ENCODE measurements at regions not wholly inside any gene's neighbourhood (a gene's known extent, or its start where the extent isn't known, plus 50 kb on each side); places are given as distances from the start of the nearest gene placed in this dataset.

DNA sequence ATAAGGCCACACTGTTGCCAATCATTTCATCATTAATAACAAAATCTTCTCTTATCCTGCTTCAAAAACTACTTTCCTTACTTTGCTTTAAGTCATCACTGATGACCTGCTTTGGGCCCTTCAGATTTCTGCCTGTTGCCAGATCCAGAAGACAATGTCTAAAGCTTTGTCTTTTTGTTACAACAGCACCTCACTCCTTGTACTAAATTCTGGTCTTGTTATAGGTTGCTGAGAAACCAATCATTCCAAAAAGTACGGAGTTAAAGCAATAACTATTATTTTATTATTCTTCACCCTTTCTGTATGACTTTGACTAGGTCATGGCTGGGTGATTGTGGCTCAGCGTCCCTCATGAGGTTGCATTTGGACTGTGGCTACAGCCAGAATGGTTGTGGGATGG lies 633.5 kb downstream of the PTPRU start:
- no peak for DNase-seq

DNA sequence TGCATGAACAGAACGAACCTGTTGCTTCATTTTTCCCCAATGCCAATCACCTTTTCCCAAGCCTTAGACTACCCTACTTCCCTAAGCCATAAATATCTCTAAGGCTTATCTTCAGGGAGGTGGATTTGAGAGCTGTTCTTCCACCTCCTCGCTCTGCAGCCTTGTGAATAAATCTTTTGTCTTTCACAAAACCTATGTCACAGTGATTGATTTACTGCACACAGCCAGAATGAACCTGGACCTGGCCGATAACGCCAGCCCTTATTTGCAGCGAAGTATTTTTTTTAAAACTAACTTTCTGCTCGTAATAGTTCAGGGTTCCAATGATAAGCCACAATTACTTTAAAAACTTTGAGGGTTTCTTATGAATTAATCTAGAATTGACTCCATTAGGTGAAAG lies 632.6 kb downstream of the PTPRU start:
- no peak for DNase-seq

DNA sequence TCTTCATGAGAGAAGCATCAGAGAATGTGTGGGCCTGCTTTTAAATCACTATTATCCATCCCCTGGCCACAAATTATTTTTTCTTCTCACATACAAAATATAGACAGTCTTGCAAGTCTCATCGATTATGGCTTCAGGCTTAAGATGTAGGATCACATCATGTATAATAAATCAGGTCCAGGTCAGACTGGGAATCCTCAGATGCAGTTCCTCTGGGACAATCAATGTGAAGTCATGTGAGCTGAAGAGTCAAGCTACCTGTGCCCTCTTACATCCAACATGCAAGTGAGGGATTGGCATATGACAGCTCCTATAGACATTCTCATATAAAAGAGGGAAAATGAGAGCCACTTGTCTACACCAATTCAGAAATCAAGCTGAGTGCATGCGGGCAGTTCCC lies 631.8 kb downstream of the PTPRU start:
- no peak for DNase-seq

DNA sequence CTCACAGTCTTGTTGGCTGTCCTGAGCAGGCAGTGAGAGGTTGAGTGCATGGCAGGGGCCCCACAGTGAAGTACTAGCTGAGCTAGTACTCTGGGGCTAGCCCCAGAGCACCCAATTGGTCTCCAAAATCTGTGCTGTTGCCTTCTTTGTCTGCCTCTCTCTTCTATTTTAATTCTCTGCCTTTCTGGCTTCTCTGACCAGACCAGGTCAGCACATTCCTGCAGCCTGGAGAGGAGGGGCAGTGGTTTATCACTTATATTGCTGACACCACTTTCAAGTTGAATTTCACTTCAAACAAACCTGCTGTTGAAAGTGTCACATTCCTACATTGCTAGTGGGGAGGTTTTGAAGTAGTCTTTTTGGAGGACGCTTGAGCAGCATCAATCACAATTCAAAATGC lies 628.7 kb downstream of the PTPRU start:
- DNase-seq: no peak

DNA sequence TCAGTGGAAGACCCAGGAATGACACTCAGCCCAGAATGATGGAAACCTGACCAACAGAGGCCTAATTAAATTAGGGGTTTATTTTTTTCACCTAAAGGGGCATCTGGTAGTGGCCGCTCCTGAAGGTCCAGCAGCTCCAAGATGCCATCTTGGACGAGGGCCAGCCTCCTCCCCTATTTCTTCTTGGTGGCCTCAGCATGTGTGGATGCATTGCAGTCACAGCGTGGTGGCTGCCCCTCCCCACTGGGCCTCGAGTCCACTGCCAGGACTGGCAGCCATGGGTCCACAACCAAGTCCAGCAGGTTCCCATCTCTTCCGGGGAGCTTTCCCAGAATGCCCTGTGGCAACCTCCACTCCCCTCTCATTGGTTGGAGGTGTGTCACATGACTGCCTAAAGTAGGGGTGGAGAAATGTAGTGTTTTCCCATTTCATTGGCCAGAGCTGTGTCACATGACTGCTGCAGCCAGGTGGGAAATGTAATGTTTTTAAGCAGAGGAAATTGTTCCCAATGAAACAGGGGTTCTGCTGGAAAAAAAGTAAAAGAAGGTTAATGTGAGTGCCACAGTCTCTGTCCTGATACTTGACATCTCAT lies 628.2 kb downstream of the PTPRU start:
- no peak for DNase-seq

DNA sequence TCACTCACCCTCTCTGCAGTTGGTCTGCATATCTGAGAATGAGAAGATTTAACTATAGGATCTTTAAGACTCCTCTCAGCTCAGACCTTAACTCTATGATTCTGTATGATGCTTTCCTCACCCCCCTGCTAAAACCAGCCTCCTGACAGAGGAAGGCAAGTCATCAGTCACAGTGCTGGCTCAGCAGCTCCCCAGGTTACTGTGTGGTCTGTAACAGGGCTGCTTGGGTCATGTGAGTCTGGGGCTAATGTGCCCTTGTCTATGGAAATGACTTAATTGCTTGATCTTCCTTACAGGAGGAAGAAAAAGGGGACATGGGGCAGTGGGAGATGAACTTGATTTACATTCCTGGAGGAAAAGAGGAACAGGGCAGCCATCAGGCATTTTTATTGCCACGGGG lies 625.6 kb downstream of the PTPRU start:
- DNase-seq: no peak

DNA sequence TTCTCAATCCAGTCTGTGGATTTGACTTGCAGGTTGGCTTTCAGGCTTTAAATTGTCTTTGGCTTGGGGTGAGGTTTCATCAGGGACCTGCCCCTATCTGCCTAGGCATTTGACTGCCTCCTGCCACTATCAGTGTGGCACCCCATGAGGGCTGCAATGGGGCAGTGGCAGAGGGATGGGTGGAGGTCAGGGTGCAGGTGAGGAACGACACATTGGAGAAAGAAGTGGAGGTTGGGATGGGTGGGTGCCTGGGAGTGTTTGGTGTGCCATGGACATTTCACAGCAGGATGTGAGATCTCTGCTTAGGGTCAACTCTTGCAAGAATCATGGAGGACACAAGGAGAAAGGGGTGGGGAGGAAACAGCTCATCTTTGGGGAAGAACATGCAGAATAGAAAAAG lies 625.1 kb downstream of the PTPRU start:
- no peak for DNase-seq

DNA sequence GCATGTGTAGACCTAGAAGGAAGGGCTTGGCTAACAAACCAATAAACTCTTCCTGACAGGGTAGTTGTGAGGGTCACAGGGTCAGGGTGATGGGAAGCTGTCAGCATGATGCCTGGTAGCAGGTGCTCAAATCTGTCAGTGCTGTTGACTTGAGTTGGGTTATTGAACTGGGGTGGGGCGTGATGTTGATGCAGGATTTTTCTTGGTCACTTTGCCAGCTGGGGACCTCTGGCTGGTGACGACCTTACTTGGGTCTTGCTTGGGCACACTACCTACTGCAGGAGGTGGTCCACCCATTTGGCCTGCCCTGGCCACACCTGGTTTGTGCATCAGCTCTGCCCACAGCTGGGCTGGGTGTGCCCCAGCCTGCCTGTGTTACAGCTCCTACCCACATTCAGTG lies 624.4 kb downstream of the PTPRU start:
- no peak for DNase-seq

DNA sequence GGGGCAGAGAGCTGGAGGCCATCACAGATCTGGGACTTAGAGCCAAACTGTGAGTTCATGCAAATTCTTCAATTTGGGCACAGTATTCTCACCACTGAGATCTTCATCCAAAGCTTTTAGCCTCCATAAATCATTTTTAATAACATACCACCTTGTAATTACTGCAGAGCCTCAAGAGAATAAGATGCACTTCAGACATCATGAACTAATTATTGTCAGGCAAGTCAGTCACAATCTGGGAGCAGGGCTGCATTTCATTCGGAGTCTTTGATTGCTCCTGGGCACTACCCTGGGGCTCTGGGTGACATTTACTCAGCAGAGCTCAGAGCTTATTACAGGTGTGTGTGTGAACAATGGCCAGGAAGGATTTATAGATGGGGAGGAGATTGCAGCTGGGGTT lies 623.7 kb downstream of the PTPRU start:
- no peak for DNase-seq

DNA sequence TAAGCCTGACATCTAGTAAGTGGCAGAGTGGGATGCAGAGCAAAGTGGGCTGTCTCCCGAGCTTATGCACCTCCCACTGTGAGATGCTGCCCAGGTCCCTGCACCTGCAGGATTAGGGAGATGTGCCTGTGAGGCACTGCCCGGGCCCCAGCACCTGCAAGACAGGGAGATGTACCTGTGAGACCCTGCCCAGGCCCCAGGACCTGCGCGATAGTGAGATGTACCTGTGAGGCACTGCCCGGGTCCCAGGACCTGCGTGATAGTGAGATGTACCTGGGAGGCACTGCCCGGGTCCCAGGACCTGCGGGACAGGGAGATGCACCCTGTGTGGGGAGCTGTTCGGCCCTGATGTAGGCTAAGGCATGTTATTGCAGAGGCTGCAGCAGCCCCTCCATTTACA lies 622.8 kb downstream of the PTPRU start:
- no peak for DNase-seq

DNA sequence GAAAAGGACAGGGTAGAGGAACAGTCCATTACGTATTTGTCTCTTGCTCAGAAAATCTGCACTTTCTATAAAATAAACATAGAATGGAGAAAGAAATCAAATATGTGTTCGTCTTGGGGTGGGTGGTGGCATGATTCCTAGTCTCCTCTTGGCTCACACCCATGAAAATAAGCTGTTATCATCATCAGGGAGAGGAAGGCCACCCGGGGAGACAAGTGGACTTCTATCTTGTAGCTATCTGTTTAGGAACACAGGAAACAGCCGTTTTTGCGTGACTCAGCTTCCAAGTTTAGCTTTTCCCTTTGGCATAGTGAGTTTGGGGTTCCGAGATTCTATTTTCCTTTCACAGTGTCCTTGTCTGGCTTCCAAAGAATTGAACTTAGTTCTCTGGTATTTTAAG lies 622.3 kb downstream of the PTPRU start:
- DNase-seq: no peak

DNA sequence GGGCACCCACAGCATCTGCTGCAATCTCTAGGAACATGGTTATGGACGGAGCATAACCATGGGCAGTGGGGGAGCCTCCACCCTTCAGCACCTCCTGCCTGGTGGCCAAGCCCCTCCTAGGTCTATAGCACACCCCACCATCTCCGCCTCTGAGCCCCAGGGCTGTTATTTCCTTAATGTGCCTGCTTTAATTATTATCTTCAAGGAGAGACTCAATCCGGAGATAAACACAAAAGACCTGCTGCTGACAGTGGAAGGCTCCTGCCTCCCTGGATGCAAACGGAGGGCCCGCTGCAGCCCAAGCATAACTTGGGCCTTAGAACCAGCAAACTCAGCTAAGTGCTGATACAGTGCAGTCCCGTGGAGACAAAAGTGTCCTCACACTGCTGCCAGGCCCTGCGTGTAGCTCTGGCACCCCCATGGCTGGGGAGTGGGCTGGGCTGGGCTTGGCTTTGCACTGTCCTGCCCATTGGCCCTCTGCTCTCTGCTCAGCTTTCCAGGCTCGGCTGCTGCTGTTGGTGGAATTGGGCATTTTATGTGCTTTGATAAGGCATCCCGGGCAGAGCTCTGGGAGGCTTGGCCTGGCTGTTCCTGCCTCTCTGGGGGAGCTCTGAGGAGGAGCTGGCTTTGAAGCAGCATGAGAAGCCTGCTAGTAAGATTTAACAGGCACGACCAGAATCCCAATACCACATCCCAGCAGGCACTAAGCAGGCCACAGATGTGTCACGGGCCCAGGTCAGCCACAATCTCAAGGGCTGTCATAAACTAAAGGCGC lies 620.2 kb downstream of the PTPRU start:
- no peak for DNase-seq

DNA sequence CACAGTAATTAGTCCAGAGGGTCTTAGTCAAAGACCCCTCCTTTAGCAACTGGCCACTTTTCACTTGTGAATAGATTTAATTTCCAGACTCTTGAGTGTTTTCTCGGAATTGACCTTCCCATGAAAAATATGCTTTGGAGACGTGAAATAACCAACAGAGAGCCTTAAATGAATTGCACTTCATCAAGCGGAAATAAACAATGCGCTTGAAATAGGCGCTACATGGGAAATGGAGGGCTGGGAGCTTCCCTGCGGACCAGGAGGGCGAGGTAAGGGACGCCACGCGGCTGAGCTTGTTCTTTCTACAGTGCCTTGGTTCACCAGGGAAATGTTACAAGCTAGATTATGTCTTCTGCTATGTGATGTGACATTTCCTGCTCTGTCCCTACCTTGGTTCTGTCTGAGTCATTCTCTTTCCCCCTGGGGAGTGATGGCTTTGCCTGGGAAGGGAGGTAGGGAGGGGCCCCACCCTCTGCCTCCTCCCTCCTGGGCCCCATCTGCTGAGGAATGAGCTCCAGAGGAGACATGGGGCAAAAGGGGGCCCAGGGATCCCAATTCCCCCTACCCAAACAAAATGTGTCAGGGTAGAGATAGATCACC lies 619.3 kb downstream of the PTPRU start:
- no peak for DNase-seq

DNA sequence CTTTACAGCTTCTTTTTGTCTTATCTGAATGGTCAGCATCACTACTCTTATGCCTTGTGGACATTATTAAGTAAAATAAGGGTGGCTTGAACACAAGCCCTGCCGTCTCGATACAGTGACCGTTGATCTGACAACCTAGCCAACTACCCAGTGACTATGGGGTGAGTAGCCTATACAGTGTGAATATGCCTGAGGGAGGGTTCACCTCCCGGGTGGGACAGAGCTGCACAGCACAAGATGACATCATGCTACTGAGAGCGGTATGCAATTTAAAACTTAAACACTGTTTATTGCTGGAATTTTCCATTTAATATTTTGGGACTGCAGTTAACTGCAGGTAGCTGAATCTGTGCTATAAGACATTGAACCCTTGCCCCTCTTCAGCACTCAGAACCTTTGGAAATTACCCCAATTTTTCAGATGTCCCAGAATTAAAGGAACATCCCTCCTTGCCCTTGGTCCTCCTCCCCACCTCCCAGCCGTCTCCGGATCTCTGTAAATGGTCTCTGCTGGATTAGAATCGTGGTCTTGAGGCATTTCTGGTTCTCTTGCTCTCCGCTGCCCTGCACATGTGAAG lies 618.5 kb downstream of the PTPRU start:
- DNase-seq: no peak

DNA sequence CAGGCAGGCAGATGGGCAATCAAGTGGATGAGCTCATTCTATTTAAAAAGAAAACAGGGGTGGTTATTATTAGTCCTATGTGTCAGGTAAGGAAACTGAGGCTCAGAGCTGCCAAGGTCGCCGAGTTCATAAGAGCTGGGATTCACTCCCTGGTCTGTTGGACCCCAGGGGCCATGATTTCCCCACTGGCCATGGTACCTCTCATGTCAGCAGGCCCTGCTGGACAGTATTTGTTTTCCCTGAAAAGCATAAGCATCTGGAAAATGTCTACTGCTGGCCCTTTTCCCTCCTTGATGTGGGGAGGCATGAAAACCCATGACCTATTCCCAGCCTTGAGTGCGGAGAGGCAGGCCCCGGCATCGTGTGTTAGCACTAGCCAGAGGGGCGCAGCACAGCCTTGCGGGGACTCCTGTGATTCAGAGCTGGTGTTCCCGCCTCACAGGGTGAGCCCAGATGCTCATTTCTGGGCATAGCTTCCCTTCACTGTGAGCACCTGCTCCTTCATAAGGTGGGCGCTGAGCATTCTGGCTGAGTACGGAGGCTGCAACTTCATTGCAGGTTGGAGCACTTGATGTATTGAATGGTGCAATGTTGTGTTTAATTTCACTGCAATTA lies 617.5 kb downstream of the PTPRU start:
- no peak for DNase-seq

DNA sequence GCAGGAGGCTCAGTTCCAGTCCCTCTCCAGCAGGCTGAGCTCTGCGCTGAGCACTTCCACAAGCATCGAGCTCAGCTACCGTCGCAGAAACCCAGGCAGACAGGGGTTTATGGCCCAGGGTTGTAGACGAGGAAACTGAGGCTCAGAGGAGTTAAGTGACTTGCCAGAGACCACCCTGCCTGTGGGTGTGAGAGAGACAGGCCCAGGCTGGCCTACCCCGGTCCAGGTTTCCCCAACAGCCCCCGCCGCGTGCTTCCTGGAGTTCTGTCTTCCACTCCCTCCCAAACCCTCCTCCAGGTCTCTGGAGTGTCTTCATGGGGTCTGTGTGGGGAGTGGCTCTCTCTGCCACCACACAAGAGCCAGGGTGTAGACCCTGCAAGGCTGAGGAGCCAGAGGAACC lies 615.9 kb downstream of the PTPRU start:
- DNase-seq: no peak

DNA sequence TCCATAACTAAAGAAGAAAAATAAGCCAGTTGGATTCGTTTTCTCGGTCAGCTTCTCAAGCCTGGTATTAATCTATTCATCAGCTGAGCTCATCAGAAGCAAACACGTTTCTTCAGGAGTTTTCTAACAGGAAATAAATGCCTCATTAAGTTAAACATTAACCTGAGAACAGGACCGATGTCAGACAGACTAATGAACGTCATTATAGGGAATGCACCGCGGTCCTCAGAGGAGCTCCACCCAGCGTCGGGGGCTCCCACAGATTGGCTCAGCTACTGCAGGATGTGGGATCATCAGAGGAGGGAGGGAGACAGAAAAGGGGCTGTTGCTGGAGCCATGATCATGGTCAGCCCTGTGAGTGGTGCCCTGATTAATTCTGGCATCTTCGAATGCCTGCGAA lies 615.4 kb downstream of the PTPRU start:
- no peak for DNase-seq

DNA sequence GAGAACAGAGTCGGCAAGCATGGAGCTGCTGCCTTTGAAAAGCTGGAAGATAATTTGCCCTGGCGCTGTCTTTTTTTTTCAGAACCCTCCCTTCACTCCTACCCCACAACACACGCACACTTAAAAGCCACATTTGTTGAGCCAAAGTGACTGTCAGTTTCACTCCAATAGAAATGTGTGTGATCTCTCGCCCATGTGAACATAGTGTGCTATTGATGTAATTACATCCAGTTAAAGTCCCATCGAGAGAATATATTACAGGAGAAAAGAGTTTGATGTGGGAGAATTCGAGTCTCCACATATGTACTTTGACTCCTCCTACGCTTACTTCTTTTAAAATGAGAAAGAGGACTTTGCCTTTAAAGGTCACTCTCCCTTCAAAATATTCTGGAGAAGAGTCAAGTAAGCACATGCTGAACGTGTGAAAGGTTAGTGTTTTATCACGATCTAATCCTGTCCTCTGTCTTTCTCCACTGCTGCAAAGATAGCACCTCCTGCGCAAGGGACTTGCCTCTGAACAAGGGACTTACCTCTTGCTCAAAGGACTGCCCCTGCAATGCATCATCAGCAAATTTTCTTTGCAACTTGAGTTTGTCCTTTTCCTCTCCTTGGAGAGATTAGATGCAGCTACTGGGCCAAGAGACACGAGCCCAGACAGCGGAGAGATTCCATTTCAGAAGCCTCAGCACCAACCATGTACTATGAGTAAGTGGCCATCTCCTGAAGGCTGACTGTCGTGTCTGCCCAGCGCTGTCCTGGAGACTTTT lies 613.9 kb downstream of the PTPRU start:
- no peak for DNase-seq

DNA sequence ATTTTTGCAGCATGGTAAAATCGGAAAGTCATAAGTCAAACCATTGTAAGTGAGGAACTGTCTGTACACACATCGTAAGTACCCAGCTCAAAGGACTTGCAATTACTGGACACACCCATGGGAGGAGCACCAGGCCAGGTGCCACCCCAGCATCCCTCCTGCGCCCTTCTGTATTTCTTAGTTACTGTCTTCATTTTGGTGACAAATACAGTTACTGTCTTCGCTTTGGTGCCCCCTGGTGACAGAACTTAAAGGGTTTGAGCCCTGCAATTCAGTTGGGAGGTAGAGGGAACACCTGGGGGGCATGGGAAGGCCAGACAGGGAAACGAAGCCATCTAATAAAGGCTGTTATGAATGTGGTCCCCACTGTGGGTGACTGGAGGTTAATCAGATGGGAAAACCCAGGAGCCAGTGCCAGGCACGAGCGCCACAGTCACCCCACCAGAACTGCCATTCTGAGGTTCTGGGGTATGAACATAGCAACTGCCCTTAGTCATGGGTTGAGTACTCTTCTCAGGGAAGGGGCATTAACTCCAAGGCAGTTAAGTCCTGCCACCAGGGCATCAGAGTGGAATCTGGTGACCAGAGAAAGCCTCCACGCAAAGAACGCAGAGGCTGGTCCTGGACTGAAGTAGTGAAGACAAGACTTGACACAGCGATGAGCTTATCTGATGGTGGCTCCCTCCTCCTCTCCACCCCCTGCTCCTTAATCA lies 612.9 kb downstream of the PTPRU start:
- peak; percentile 60 to 78 (median 68) for DNase-seq

DNA sequence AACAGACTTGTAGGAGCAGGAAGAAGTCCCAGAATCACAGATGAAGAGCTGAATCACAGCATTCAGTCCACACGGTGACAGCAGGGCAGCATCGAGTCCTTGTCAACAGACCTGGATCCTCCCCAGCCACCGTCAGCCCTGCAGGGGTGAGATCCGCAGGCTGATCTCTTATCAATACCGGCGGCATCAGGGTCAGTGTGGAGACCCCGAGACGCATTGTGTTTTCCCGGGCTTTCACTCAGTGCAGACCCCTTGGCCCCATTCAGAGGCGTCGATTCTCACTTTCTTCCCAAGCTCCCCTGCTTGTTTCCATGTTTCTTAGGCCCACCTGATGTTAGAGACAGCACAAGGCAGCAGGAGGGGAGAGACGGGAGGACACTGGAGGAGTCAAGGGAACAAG lies 609.6 kb downstream of the PTPRU start:
- DNase-seq: no peak

DNA sequence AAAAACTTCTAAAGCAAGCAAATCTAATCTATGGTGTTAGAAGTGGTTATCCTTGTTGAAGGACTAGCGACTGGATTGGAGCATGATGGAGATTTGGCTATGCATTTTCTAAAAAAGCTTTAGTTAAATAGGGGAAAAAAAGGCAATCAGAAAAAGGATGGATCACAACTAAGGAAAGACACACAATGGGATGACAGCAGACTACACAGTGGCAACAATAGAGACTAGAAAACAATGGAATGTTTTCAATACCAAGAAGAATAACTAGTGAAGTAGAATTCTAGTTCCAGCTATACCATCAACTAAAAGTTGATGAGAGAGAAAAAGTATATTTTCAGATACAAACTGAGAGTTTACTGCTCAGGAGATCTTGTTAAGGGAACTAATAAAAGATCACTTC lies 605.8 kb downstream of the PTPRU start:
- DNase-seq: no peak

DNA sequence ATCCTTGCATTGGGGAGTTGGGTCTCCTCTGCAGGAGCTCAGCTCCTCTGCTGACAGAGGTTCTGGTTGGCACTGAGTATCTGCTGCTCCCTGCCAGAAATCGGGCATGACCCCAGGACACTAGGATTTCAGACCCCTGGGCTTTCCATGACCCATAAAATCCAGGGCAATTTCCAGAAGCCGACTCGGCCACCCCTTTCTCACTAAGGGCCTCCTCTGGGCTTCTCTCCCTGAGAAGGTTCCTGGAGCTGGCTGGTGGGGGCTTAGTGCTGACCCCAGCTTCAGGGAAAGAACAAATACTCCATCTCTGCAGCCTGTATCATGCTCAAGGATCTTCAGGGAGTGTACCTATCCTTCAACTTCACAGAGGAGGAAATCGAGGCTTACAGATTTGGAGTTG lies 603.4 kb downstream of the PTPRU start:
- no peak for DNase-seq
